ENCODE measurements at regions not wholly inside any gene's neighbourhood (a gene's known extent, or its start where the extent isn't known, plus 50 kb on each side); places are given as distances from the start of the nearest gene placed in this dataset.

- H3K4me2 ChIP-seq (ENCODE audit: insufficient read depth, low read length) = no peak overlapping the region
- no peaks in the 10 kb centered on the region for H3K36me3 ChIP-seq (ENCODE audit: insufficient read depth, low read length)
- DNase-seq (no peak), ATAC-seq (ENCODE audit: insufficient read depth, low read depth) (no peak)
- no peak overlapping the region for H3K4me3 ChIP-seq (ENCODE audit: low read depth in 1 of 2, low read length in 2 of 2)
- no peaks in the 10 kb centered on the region for H3K79me2 ChIP-seq (ENCODE audit: insufficient read depth, low read length)
- H3K9me3 ChIP-seq (ENCODE audit: insufficient read depth, low read length, severe bottlenecking) = no peaks in the 10 kb centered on the region
- no peaks in the 10 kb centered on the region for H3K4me1 ChIP-seq (ENCODE audit: insufficient read depth, low read length)
- H2AFZ ChIP-seq (ENCODE audit: low read depth, low read length) = no peak overlapping the region
- H3K27ac ChIP-seq (ENCODE audit: low read length) = no peak overlapping the region
- no peak for TF ChIP-seq CTCF (IDR thresholded peaks at IDR 0.05; ENCODE audit: borderline replicate concordance, extremely low read depth, low read length, poor library complexity, severe bottlenecking)
- H4K20me1 ChIP-seq (ENCODE audit: insufficient read depth, low read length) = no peaks in the 10 kb centered on the region
- no peak overlapping the region for H3K9ac ChIP-seq (ENCODE audit: low read depth, low read length)
- H3K27me3 ChIP-seq (ENCODE audit: insufficient read depth, low read length, poor library complexity) = no peaks in the 10 kb centered on the region
Observed at GRCh38 chr1:238648296-238648695, 738.1 kb upstream of the CHRM3 start.

GRCh38 chr1:238647877-238648276 is 738.5 kb upstream of the CHRM3 start:
- H3K4me1 ChIP-seq (ENCODE audit: insufficient read depth, low read length) = no peaks in the 10 kb centered on the region
- H3K9me3 ChIP-seq (ENCODE audit: insufficient read depth, low read length, severe bottlenecking) = no peaks in the 10 kb centered on the region
- no peak overlapping the region for H3K4me2 ChIP-seq (ENCODE audit: insufficient read depth, low read length)
- no peak for DNase-seq
- H2AFZ ChIP-seq (ENCODE audit: low read depth, low read length) = no peak overlapping the region
- no peaks in the 10 kb centered on the region for H4K20me1 ChIP-seq (ENCODE audit: insufficient read depth, low read length)
- no peak overlapping the region for H3K9ac ChIP-seq (ENCODE audit: low read depth, low read length)
- no peak for TF ChIP-seq CTCF (IDR thresholded peaks at IDR 0.05; ENCODE audit: borderline replicate concordance, extremely low read depth, low read length, poor library complexity, severe bottlenecking)
- no peak for TF ChIP-seq EZH2 (IDR thresholded peaks at IDR 0.05; ENCODE audit: borderline replicate concordance, low read depth, low read length, severe bottlenecking)
- H3K36me3 ChIP-seq (ENCODE audit: insufficient read depth, low read length) = no peaks in the 10 kb centered on the region
- H3K4me3 ChIP-seq (ENCODE audit: low read depth in 1 of 2, low read length in 2 of 2) = no peak overlapping the region
- no peaks in the 10 kb centered on the region for H3K27me3 ChIP-seq (ENCODE audit: insufficient read depth, low read length, poor library complexity)
- H3K27ac ChIP-seq (ENCODE audit: low read length) = no peak overlapping the region
- no peak for ATAC-seq (ENCODE audit: insufficient read depth, low read depth)
- no peaks in the 10 kb centered on the region for H3K79me2 ChIP-seq (ENCODE audit: insufficient read depth, low read length)

GRCh38 chr1:238642231-238642630 is 744.1 kb upstream of the CHRM3 start:
- ATAC-seq (ENCODE audit: insufficient read depth, low read depth) = no peak
- H3K4me1 ChIP-seq (ENCODE audit: insufficient read depth, low read length) = no peaks in the 10 kb centered on the region
- no peaks in the 10 kb centered on the region for H3K79me2 ChIP-seq (ENCODE audit: insufficient read depth, low read length)
- H3K4me3 ChIP-seq (ENCODE audit: low read depth in 1 of 2, low read length in 2 of 2) = no peak overlapping the region
- DNase-seq = no peak
- H3K4me2 ChIP-seq (ENCODE audit: insufficient read depth, low read length) = no peak overlapping the region
- TF ChIP-seq EZH2 (IDR thresholded peaks at IDR 0.05; ENCODE audit: borderline replicate concordance, low read depth, low read length, severe bottlenecking) (no peak), CTCF (IDR thresholded peaks at IDR 0.05; ENCODE audit: borderline replicate concordance, extremely low read depth, low read length, poor library complexity, severe bottlenecking) (no peak)
- no peaks in the 10 kb centered on the region for H3K9me3 ChIP-seq (ENCODE audit: insufficient read depth, low read length, severe bottlenecking)
- H3K27ac ChIP-seq (ENCODE audit: low read length) = no peak overlapping the region
- H4K20me1 ChIP-seq (ENCODE audit: insufficient read depth, low read length) = no peaks in the 10 kb centered on the region
- no peak overlapping the region for H3K9ac ChIP-seq (ENCODE audit: low read depth, low read length)
- H3K27me3 ChIP-seq (ENCODE audit: insufficient read depth, low read length, poor library complexity) = no peaks in the 10 kb centered on the region
- no peak overlapping the region for H2AFZ ChIP-seq (ENCODE audit: low read depth, low read length)
- no peaks in the 10 kb centered on the region for H3K36me3 ChIP-seq (ENCODE audit: insufficient read depth, low read length)

GRCh38 chr1:238639861-238640260 is 746.5 kb upstream of the CHRM3 start:
- no peak overlapping the region for H3K27ac ChIP-seq (ENCODE audit: low read length)
- no peaks in the 10 kb centered on the region for H3K27me3 ChIP-seq (ENCODE audit: insufficient read depth, low read length, poor library complexity)
- no peaks in the 10 kb centered on the region for H3K79me2 ChIP-seq (ENCODE audit: insufficient read depth, low read length)
- no peak overlapping the region for H2AFZ ChIP-seq (ENCODE audit: low read depth, low read length)
- no peaks in the 10 kb centered on the region for H3K4me1 ChIP-seq (ENCODE audit: insufficient read depth, low read length)
- H4K20me1 ChIP-seq (ENCODE audit: insufficient read depth, low read length) = no peaks in the 10 kb centered on the region
- H3K4me3 ChIP-seq (ENCODE audit: low read depth in 1 of 2, low read length in 2 of 2) = no peak overlapping the region
- no peak overlapping the region for H3K9ac ChIP-seq (ENCODE audit: low read depth, low read length)
- ATAC-seq (ENCODE audit: insufficient read depth, low read depth) (no peak), DNase-seq (no peak)
- no peak for TF ChIP-seq CTCF (IDR thresholded peaks at IDR 0.05; ENCODE audit: borderline replicate concordance, extremely low read depth, low read length, poor library complexity, severe bottlenecking)
- H3K9me3 ChIP-seq (ENCODE audit: insufficient read depth, low read length, severe bottlenecking) = no peaks in the 10 kb centered on the region
- H3K4me2 ChIP-seq (ENCODE audit: insufficient read depth, low read length) = no peak overlapping the region
- H3K36me3 ChIP-seq (ENCODE audit: insufficient read depth, low read length) = no peaks in the 10 kb centered on the region

All from DND-41 (cell line).